ENCODE measurements at regions not wholly inside any gene's neighbourhood (a gene's known extent, or its start where the extent isn't known, plus 50 kb on each side); places are given as distances from the start of the nearest gene placed in this dataset.

DNA sequence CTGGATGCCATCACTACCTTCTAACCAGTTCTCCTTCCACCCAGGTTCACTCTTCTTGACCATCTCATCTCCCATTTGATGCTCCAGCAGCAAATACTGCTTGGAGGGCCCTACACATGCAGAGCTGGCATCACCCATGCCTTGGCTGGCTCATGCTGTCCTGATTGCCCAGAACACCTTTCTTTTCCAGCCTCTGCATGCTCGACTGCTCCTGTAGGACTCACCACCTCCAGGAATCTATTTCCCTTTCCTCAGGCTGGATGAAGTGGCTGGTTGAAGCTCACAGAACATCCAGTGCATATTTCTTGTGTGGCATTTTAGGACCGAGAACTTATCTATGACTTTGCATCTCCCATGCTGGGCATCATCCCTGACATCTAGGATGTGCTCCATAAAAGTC is 148.3 kb downstream of the CPEB2 start (continued):
- no peak for TF ChIP-seq ZBTB33 (IDR thresholded peaks at IDR 0.05)
- no peak for TF ChIP-seq ETV6 (conservative IDR thresholded peaks at IDR 0.05 in 1 of 2, IDR thresholded peaks at IDR 0.05 in 1 of 2; ENCODE audit: borderline replicate concordance in 1 of 2, low read depth in 1 of 2)

DNA sequence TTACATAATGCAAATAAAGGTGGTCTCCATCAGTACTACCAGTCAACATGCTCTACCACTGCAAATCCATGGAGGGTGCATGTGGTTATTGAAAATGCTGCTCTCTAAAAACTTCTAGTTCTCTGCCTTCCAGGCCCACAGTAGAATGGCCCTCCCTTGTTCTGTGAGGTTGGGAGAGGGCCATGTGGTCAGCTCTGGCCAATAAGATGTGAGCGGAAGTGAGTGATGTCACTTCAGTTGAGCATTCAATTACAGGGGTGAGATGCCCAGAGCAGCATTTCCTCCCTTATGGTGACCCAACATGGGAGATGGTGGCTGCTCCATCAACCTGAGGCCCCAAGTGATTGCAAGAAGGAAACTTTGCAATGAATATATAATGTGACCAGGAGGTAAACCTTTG is 148.8 kb downstream of the CPEB2 start:
- Histone ChIP-seq H3K4me2 (ENCODE audit: control insufficient read depth, insufficient read depth) (no peak overlapping the region), H3K9ac (ENCODE audit: control insufficient read depth, insufficient read depth, low read length) (no peak overlapping the region), H3K79me2 (ENCODE audit: control insufficient read depth, insufficient read depth, low read length) (no peaks in the 10 kb centered on the region), H4K20me1 (ENCODE audit: control insufficient read depth, insufficient read depth) (no peaks in the 10 kb centered on the region), H3K36me3 (ENCODE audit: control insufficient read depth in 2 of 2, insufficient read depth in 2 of 2, low read length in 1 of 2) (no peaks in the 10 kb centered on the region), H3K4me1 (ENCODE audit: control insufficient read depth, insufficient read depth, low read length) (peaks cover 6% of the 10 kb centered on the region), H2AFZ (ENCODE audit: control insufficient read depth, low read depth, low read length) (no peak overlapping the region), H3K27ac (ENCODE audit: control insufficient read depth, insufficient read depth) (no peak overlapping the region), H3K4me3 (no peak overlapping the region), H3K27me3 (replicated peaks in 1 of 2; ENCODE audit: control insufficient read depth in 2 of 2, insufficient read depth in 2 of 2, low read length in 1 of 2) (no peaks in the 10 kb centered on the region), H3K9me3 (replicated peaks; ENCODE audit: control insufficient read depth, insufficient read depth, low read length) (no peaks in the 10 kb centered on the region)
- FAIRE-seq (no peak), ATAC-seq (no peak), DNase-seq (ENCODE audit: low read depth, low spot score) (no peak)
- ChIA-PET CTCF (no interaction called here), POLR2A (no interaction called here), RAD21 (ENCODE audit: unreplicated experiment) (no interaction called here), SMC1A (ENCODE audit: uncharacterized antibody, unreplicated experiment) (interaction anchor here (1.6 kb wide), 1 partner anchor 81 kb away, joined by 3 read pairs; no protein-coding TSS in a partner anchor)
- WGBS (ENCODE audit: insufficient coverage, insufficient replicate concordance, low lambda C conversion rate, missing lambda C conversion rate), result 100% methylated on average over 1 of the region's 1 CpG
- in situ Hi-C loops (cut with MboI), result no loop called here
- BruUV-seq (replicated peaks), result no TSS peak
- intact Hi-C loops (cut with micrococcal nuclease; ENCODE audit: unreplicated experiment), result loop anchor here (10.0 kb wide), 1 partner anchor 406 kb away; no protein-coding TSS in a partner anchor
- TF ChIP-seq RAD21 (IDR thresholded peaks at IDR 0.05; ENCODE audit: insufficient read depth, low read depth, low read length) (no peak), GABPA (IDR thresholded peaks at IDR 0.05; ENCODE audit: low read depth) (no peak), FOXM1 (IDR thresholded peaks at IDR 0.05; ENCODE audit: low read depth, low read length) (no peak), NFYB (IDR thresholded peaks at IDR 0.05; ENCODE audit: insufficient read depth, low read depth, low read length) (peak; percentile 48; the same call in 1 of the 2 replicates)
